ENCODE measurements at regions not wholly inside any gene's neighbourhood (a gene's known extent, or its start where the extent isn't known, plus 50 kb on each side); places are given as distances from the start of the nearest gene placed in this dataset.

GRCh38 chr14:87170179-87170578 is 822.8 kb downstream of the GALC start:
- DNase-seq (ENCODE audit: low read depth in 2 of 2), result no peak

- no peak for DNase-seq (ENCODE audit: low read depth in 2 of 2)
These were observed 823.6 kb downstream of the GALC start for GRCh38 chr14:87169362-87169761.

GRCh38 chr14:87161502-87161901 is 831.5 kb downstream of the GALC start:
- no peak for DNase-seq (ENCODE audit: low read depth in 2 of 2)

- no peak for DNase-seq (ENCODE audit: low read depth in 2 of 2)
These were observed 832.0 kb downstream of the GALC start for GRCh38 chr14:87160989-87161388.

GRCh38 chr14:87158283-87158682 is 834.7 kb downstream of the GALC start:
- no peak for DNase-seq (ENCODE audit: low read depth in 2 of 2)

- no peak for DNase-seq (ENCODE audit: low read depth in 2 of 2)
These were observed 836.1 kb downstream of the GALC start for GRCh38 chr14:87156878-87157277.

- no peak for DNase-seq (ENCODE audit: low read depth in 2 of 2)
These were observed 837.0 kb downstream of the GALC start for GRCh38 chr14:87155856-87156488.

- DNase-seq (ENCODE audit: low read depth in 2 of 2), result no peak
These were observed 839.1 kb downstream of the GALC start for GRCh38 chr14:87153901-87154300.

GRCh38 chr14:87153391-87153790 is 839.6 kb downstream of the GALC start:
- no peak for DNase-seq (ENCODE audit: low read depth in 2 of 2)

GRCh38 chr14:87152693-87153092 is 840.3 kb downstream of the GALC start:
- no peak for DNase-seq (ENCODE audit: low read depth in 2 of 2)

GRCh38 chr14:87149583-87150354 is 843.2 kb downstream of the GALC start:
- no peak for DNase-seq (ENCODE audit: low read depth in 2 of 2)

GRCh38 chr14:87148655-87149054 is 844.3 kb downstream of the GALC start:
- no peak for DNase-seq (ENCODE audit: low read depth in 2 of 2)

GRCh38 chr14:87142551-87143211 is 850.3 kb downstream of the GALC start:
- no peak for DNase-seq (ENCODE audit: low read depth in 2 of 2)

GRCh38 chr14:87141801-87142200 is 851.2 kb downstream of the GALC start:
- DNase-seq (ENCODE audit: low read depth in 2 of 2), result no peak

- no peak for DNase-seq (ENCODE audit: low read depth in 2 of 2)
These were observed 853.7 kb downstream of the GALC start for GRCh38 chr14:87139299-87139698.

- no peak for DNase-seq (ENCODE audit: low read depth in 2 of 2)
These were observed 859.7 kb downstream of the GALC start for GRCh38 chr14:87133073-87133801.

GRCh38 chr14:87131879-87132278 is 861.1 kb downstream of the GALC start:
- no peak for DNase-seq (ENCODE audit: low read depth in 2 of 2)

- no peak for DNase-seq (ENCODE audit: low read depth in 2 of 2)
These were observed 870.8 kb downstream of the GALC start for GRCh38 chr14:87122166-87122565.

- no peak for DNase-seq (ENCODE audit: low read depth in 2 of 2)
These were observed 871.3 kb downstream of the GALC start for GRCh38 chr14:87121716-87122115.

- DNase-seq (ENCODE audit: low read depth in 2 of 2), result no peak
These were observed 877.7 kb downstream of the GALC start for GRCh38 chr14:87115234-87115633.

- no peak for DNase-seq (ENCODE audit: low read depth in 2 of 2)
These were observed 879.7 kb downstream of the GALC start for GRCh38 chr14:87113286-87113685.

- no peak for DNase-seq (ENCODE audit: low read depth in 2 of 2)
These were observed 881.2 kb downstream of the GALC start for GRCh38 chr14:87111741-87112140.
